HG03045 (cell line): ENCODE measurements at regions not wholly inside any gene's neighbourhood (a gene's known extent, or its start where the extent isn't known, plus 50 kb on each side); places are given as distances from the start of the nearest gene placed in this dataset.

Experiments
- ATAC-seq: cut with Tn5 transposase; IDR thresholded peaks from one replicate; pipeline ENCODE4 v1.9.1; 2021; ENCODE audit warnings: mild to moderate bottlenecking, moderate library complexity; ENCODE audit not compliant: unreplicated experiment

DNA sequence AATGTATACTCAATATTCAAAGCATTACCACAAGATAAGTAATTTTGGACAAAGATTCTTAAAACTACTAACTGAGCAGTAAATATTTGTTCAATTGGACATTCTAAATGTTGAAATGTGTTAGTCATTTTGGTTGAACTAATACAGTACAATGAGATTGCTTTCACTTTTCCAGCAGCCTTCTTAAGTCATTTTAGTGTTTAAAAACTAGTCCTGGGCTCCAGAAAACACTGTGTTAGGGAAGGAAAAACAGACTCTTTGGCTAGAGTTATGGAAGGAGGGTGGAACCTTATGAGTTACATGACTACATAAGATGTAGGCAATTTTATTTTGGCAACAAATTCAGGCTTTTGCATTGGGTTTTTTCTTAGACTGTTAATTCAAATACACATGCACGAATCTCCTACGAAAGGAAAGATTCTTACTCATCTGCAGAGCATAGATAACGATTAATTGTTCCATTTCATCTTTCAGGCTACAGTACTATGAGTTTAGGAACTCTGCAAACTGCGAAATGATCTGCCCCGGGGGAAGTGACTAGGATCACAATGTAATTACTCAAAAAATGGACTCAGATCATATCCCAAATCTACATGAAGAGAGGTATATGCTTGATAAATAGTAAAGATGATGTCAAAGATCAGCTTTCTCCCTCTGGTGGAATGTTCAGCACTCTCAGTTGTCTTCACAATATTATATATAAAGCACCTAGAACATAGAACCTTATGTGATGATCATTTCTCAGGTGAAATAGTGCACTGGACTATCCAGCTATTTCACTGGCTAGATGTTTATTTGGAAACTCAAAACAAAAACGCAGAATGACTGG is 492.8 kb upstream of the MDFIC2 start:
- ATAC-seq: no peak

DNA sequence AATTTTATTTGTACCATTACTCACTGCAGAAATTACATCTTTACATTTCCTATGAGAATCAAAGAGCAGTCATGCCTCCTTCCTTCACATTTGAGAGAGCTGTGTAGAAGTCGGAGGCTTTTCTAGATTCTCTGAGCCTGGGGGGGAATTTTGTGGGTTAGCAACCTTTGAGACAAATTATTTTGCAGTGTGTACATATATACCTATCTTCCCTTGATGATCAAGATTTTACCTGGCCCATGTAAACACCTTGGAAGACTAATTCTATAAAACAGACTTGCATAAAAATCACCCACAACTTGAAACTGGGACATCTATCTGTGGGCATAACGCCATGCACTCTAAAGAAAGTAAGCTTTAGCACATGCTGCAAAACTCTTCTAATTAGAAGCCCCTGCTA is 491.5 kb upstream of the MDFIC2 start:
- no peak for ATAC-seq

GRCh38 chr3:70803319-70803718 is 490.9 kb upstream of the MDFIC2 start:
- no peak for ATAC-seq

DNA sequence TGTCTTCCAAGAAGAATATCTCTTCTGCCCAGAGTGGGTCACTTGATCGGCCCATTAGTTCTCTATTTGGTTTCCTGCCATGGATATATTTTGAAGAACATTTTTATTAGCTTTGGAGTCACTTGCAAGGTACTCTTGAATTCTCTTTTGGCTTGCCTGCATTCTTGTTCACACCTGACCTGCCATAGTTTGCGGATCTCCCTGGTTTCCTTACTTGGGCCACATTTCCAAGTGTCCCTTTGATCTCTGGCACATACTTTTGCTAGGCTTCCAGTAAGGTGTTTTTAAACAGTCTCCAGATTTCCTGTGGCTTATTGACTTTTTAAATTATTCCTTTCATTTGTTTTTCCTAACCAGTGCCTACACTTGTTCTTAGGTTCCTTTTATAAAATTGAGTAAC is 488.5 kb upstream of the MDFIC2 start:
- ATAC-seq: no peak

DNA sequence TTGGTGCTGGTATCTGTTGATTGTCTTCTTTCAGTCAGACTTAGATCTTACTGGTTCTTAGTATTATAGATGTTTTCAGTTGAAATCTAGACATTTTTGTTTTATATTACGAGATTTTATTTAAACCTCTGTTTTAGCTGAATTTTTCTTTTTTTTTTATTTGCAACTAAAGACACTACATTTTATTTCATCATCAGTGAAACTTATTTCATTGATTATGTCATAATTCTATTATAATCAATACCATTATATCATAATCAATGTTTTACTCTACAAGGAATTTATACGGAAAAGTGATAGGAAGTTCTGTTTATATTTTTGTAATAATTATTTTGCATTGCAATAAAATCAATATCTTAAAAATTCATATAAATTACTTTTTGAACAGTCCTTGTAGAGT is 477.4 kb upstream of the MDFIC2 start:
- ATAC-seq: no peak

GRCh38 chr3:70780790-70781189 is 468.4 kb upstream of the MDFIC2 start:
- no peak for ATAC-seq

GRCh38 chr3:70779296-70779695 is 466.9 kb upstream of the MDFIC2 start:
- no peak for ATAC-seq

DNA sequence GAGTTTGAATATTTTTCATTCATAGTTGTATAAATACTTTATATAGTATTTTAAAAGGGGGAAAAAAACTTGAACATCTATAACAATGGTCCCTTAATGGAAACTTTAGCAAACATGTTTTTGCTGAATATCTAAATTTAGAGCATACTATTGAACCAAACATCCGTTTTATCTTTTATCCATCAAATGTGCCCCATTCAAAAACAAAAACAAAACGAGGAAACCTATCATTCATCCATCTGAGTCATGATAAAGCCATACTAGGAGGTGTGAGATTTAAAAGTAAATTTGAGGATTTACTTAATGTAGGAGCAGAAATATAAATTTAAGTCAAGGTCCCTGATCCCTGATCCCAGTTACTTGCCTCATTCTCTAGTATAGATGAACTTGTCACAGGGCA is 463.6 kb upstream of the MDFIC2 start:
- ATAC-seq: no peak

GRCh38 chr3:70775257-70775656 is 462.8 kb upstream of the MDFIC2 start:
- ATAC-seq: no peak

DNA sequence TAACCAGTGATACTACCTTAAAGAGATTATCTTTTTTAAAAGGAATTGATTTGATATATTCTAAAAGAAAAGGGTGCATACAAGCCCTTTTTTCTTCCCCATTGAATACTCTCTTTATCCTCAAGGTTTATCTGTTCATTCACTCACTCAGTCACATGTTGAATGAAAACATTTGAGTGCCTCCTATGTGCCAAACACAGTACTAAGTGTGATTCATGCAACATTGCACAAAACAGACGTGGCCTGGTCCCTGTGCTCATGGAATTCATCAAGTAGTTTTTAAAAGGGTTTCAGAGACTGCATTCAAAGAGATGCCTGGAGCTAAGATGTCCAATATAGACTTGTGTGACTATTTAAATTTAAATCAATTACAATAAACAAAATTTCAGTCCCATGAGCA is 462.2 kb upstream of the MDFIC2 start:
- no peak for ATAC-seq

DNA sequence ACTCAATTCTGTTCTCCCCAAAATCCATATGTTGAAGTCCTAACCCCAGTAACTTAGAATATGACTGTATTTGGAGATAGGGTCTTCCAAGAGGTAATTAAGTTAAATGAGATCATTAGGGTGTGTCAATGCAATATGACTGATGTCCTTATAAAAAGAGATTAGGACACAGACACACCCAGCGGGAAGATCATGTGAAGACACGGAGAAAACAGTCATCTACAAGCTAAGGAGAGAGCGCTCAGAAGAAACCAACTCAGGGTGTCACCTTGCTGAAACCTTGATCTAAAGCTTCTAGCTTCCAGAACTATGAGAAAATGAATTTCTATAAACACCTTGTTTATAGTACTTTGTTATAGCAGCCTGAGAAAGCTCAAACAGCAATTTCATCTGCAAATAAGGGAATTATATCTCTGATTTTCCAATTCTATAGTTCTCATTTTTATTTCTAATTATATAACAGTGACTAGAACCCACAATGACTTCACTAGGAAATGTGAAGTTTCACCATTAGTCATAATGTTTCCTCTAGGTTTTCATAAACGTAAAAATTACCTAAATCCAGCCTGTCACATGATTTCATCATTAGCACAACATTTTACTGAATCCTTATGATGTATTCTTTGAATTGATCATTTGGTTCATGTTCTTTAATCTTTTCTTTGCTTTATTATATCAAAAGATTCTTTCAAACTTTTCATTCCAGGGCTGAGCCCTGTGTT is 459.1 kb upstream of the MDFIC2 start:
- no peak for ATAC-seq

DNA sequence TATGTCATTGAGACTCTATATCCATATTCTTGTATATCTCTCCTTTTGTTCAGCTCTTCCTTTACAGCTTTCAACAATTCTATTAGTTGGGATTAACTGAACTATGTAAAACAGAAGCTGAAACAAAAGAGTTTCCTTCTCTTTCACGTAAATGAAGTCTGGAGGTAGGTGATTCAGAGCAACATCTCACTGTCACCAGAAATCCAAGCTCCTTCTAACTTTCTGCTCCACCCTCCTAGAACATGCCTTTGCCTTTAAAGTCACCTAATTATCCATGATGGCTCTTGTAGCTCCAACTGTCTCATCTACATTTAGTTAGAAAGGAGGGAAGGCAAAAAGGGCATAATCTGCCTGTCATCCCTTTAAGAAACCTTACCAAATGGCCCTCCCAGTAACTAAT is 458.2 kb upstream of the MDFIC2 start:
- no peak for ATAC-seq

- ATAC-seq: no peak
Measured at GRCh38 chr3:70766301-70766700, 453.9 kb upstream of the MDFIC2 start.

DNA sequence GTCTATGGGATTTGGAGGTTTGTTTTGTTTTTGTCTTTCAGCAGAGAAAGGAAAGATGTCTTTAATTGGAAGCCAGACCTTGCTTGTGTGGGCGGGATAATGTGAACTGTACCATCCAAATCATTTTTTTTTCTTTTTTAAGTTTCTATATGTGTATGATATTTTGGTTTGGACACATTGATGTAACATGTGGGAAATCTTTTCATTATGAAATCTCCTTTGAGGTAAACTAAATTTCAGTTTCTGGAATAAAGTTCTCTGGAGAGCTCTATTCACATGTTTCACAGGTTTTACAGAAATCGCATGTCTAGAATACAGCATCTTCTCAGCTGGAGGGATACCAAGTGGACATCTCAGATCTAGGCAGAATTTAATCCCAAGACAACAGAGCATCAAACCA is 451.5 kb upstream of the MDFIC2 start:
- ATAC-seq: no peak

DNA sequence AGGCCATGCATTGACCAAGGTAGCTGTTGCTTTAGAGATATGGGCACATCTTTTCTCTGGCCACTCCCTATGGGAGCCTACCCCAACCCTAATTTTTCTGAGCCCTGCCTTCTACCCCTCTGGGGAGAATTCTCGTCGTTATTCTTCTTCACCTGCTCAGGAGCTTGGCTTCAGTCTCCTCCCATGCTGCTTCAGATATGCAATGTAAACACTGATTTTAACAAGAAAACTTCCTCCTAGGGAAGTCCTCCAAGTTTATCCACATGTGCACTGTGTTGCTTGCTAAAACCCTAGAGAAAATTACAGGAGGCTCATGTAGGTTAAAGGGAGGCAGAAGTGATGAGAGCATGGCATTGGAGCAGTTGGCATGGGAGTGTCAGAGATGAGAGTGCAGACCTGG is 445.2 kb upstream of the MDFIC2 start:
- ATAC-seq: no peak

DNA sequence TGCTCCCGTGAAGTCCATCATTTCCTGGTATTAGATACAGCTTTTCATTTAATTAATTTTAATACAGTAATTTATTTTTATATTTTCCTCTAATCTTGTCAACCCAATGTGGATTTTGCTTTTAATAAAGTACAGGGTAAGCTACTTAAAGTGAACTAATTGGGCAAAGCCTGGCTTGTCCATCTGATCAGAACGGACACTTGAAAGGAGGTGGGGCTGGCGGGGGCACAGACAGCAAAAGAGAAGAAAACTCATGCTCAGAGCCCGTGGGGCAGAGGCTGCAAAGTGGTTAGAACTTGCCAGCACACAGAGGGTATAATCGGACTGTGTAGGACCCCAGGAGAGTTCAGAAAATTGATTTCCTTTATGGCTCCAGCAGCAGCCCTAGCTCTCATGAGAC is 443.1 kb upstream of the MDFIC2 start:
- ATAC-seq: no peak

- ATAC-seq: no peak
Measured at GRCh38 chr3:70754314-70754713, 441.9 kb upstream of the MDFIC2 start.

DNA sequence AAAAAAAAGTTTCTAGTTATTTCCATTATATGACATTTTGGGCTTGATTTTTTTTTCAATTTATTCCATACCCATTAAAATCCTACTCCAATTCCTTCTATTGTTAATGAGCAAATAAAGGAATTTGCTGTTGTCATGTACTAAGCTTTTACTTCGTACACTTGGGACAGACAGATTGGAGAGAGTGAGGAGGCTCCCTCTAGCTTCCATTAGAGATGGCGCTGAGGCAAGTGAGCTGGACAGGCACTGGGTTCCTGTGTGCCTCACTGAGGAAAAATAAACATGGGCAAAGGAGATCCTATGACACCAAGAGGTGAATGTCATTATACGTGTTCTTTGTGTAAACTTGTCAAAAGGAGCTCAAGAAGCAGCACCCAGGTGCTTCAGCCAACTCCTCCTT is 441.1 kb upstream of the MDFIC2 start:
- ATAC-seq: no peak

- ATAC-seq: no peak
Measured at GRCh38 chr3:70752051-70752450, 439.6 kb upstream of the MDFIC2 start.

GRCh38 chr3:70749122-70749521 is 436.7 kb upstream of the MDFIC2 start:
- no peak for ATAC-seq

GRCh38 chr3:70748593-70748992 is 436.2 kb upstream of the MDFIC2 start:
- no peak for ATAC-seq

DNA sequence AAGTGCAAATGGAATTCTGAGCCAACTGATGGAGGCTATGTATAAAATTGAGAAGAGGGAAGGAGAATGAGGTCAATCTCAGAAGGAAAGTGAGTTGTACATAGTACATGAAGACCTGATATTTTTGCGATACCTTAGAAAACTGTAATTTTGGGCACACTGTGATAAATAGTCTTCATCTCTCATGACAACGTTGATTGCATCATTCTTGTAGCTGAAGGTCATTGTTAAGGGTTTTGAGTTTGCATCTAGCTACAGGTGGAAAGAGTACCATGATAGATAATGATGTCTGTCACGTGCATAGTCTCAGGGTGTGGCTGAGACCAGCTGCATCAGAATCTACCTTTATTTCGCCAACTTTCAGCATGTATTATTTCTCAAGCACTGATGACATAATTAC is 435.4 kb upstream of the MDFIC2 start:
- no peak for ATAC-seq

- ATAC-seq: no peak
Measured at GRCh38 chr3:70744536-70744935, 432.1 kb upstream of the MDFIC2 start.
